Activated CD8-positive, alpha-beta memory T cell treated with anti-CD3 and anti-CD28 coated beads for 24 hours (primary cell): ENCODE measurements at regions not wholly inside any gene's neighbourhood (a gene's known extent, or its start where the extent isn't known, plus 50 kb on each side); places are given as distances from the start of the nearest gene placed in this dataset.

ENCODE experiments used
- DNase-seq: peaks from one replicate; pipeline ENCODE4 v3.0.0-alpha.2; 2020

GRCh38 chr20:51121901-51122412 is 99.0 kb upstream of the KCNG1 start:
- DNase-seq, result no peak

GRCh38 chr20:51121272-51121671 is 98.4 kb upstream of the KCNG1 start:
- no peak for DNase-seq

GRCh38 chr20:51120868-51121267 is 98.0 kb upstream of the KCNG1 start:
- no peak for DNase-seq

GRCh38 chr20:51120438-51120837 is 97.5 kb upstream of the KCNG1 start:
- no peak for DNase-seq

GRCh38 chr20:51119914-51120313 is 97.0 kb upstream of the KCNG1 start:
- no peak for DNase-seq

GRCh38 chr20:51118985-51119527 is 96.1 kb upstream of the KCNG1 start:
- DNase-seq, result no peak

- no peak for DNase-seq
Measured at GRCh38 chr20:51118216-51118615, 95.3 kb upstream of the KCNG1 start.

- DNase-seq, result no peak
Measured at GRCh38 chr20:51116765-51117686, 94.1 kb upstream of the KCNG1 start.

GRCh38 chr20:51111290-51111689 is 88.4 kb upstream of the KCNG1 start:
- DNase-seq, result no peak

GRCh38 chr20:51108638-51109363 is 85.9 kb upstream of the KCNG1 start:
- DNase-seq, result no peak

- no peak for DNase-seq
Measured at GRCh38 chr20:51106011-51106410, 83.1 kb upstream of the KCNG1 start.

GRCh38 chr20:51104960-51105920 is 82.3 kb upstream of the KCNG1 start:
- DNase-seq, result no peak

- no peak for DNase-seq
Measured at GRCh38 chr20:51100617-51101016, 77.7 kb upstream of the KCNG1 start.

GRCh38 chr20:51098284-51098810 is 75.4 kb upstream of the KCNG1 start:
- DNase-seq, result no peak

GRCh38 chr20:51097351-51098120 is 74.6 kb upstream of the KCNG1 start:
- DNase-seq, result no peak

GRCh38 chr20:51096582-51097267 is 73.8 kb upstream of the KCNG1 start:
- DNase-seq, result no peak

- no peak for DNase-seq
Measured at GRCh38 chr20:51095633-51096521, 73.0 kb upstream of the KCNG1 start.

GRCh38 chr20:51094221-51094620 is 71.3 kb upstream of the KCNG1 start:
- DNase-seq, result no peak

GRCh38 chr20:51093240-51093763 is 70.4 kb upstream of the KCNG1 start:
- no peak for DNase-seq
